ENCODE measurements at regions not wholly inside any gene's neighbourhood (a gene's known extent, or its start where the extent isn't known, plus 50 kb on each side); places are given as distances from the start of the nearest gene placed in this dataset.

GRCh38 chr12:89977405-89978085, 268.9 kb upstream of the ATP2B1 start:
- DNase-seq, result no peak

GRCh38 chr12:89976866-89977265, 268.2 kb upstream of the ATP2B1 start:
- DNase-seq, result no peak

DNA sequence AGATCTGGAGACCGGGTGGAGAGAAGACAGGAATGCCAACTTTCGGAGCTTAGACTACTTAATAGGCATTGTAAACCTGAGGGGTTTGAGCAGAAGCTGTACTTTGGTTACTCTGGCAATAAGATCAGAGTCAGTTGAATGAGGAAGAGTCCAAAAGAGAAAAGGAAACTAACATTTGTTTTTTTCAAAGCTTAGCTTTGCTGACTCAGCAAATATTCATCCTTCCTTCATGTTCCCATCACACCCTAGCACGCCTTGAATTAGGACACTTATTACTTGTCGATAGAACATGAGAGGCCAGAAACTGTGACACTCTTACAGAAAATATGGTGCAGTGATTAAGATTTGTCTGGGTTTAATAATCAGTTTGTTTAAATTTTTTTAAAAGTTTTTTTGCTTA, 266.9 kb upstream of the ATP2B1 start:
- DNase-seq, result peak in 1 of 3 donors; percentile 46

GRCh38 chr12:89971880-89972279, 263.2 kb upstream of the ATP2B1 start:
- peak in 1 of 3 donors; percentile 27 for DNase-seq

DNA sequence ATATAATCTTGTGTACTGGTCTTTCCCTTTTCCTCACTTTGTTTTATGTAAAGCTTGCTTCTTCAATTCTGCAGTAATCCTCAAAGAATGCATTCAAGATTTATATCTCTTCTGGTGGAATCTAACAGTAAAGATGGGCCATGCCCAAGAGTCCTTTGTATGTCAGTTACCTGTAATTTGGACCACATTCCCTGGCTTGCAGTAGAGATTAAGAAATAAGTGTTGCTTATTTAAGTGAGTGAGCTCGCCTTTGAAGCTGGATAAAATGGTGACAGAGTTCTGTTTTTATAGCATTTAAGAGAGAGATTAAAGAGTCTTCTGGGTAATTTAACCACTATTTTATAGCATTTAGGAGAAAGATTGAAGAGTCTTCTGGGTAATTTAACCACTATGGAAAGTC, 262.1 kb upstream of the ATP2B1 start:
- no peak for DNase-seq

GRCh38 chr12:89969093-89969492, 260.5 kb upstream of the ATP2B1 start:
- DNase-seq, result no peak

DNA sequence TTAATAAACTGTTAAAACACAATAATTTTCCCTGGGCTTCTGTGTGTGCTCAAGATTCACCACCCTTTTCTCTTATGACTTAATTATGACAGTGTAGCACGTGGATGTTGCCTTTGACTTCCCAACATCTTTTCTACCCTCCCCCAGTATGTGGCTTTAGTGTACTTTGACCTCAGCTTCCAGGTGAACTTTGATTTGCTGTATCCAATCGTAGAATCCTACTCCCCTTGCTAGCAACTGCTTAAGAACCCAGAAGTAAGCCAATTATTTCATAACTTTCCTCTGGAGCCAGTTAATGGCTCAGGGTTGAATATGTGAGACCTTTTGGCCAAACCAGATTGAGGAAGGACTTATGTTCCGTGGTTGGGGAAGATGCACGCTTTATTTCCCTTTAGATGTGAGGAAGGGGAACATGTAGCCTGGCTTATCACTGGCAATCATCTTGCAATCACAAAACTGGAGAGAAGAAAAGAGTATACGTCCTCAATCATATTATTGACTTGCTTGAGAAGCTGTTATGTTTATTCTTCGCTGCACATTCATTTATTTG, 259.6 kb upstream of the ATP2B1 start:
- peak; percentile 29 to 50 (median 50) for DNase-seq

GRCh38 chr12:89966495-89967240, 258.0 kb upstream of the ATP2B1 start:
- DNase-seq, result no peak

DNA sequence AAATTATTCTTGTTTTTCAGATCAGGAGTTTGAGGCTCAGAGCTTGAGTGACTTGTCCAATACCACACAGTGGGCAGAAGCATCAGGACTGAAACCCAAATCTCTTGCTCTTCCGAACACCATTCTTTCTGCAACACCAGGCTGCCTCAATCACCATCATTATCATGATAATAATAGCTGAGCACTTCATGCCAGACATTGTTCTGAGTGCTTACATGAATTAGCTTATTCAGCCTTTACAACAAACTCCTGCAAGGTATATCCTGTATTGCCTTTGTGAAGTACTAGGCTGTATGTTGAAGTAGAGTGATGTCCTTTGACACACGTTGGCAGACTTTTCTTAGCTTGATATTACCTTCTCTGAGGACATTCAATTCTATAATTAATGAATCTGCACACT, 257.4 kb upstream of the ATP2B1 start:
- no peak for DNase-seq

GRCh38 chr12:89962648-89963047, 254.0 kb upstream of the ATP2B1 start:
- DNase-seq, result peak; percentile 27 to 58 (median 54)

GRCh38 chr12:89960607-89961394, 252.2 kb upstream of the ATP2B1 start:
- DNase-seq, result peak; percentile 74 to 77 (median 75)

DNA sequence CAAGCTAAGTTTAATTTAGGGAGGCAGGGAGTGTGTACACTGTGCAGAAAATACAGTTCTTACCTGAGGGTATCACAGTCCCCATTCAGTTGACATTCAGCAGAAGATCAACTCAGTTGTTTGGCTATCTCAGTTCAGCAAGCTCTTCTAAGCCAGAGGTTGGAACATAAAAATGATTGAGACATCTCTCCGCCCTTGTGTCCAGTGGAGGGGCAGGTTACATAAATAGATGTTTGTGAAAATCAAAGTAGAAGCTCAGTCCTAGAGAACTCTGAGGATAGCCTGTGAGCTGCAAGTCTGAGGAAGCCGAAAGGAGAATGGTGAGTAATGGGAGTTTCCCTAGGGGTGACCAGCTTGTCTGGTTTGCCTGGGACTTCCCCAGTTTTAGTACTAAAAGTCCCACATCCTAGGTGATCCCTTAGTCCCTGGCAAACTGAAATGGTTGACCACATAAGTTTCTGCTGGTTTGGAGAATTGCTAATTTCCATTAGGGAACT, 251.4 kb upstream of the ATP2B1 start:
- peak; percentile 92 to 99 (median 96) for DNase-seq

- no peak for DNase-seq
These were observed 250.5 kb upstream of the ATP2B1 start for GRCh38 chr12:89959179-89959578.

DNA sequence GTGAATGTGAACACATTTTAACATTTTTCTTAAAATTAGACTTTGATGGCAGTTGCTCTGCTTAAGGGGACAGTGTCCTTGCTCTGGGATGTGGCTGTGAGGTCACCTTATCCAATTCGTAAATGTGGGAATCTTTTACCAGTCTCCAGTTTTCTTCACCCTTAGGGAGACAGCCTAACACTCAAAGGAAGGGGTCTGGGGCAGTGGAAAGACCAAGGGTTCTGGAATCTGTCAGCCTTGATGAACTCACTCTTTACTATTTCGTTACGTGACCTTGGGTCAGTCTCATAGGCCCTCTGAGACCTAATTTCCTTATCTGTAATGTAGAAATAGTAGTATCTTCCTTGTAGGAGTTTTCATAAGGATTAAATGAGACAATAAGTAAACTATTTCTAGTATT, 245.6 kb upstream of the ATP2B1 start:
- DNase-seq, result no peak

DNA sequence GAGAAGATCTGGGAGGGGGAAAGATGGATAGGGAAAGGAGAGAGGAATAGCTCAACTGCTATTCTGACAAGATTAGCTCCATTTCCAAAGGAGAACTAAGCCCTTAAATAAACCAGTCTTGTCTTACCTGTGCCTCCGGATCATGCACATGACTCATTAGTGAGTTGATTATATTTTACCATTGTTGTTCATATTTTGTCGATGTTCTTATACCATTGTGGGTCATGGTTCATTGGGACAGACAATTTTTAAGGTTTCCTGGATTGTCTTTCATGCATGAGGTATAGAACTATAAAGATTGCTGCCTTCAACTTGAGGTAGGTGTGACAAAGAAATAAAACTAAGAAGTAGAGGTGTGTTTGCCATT, 243.0 kb upstream of the ATP2B1 start:
- no peak for DNase-seq

- peak; percentile 37 to 56 (median 53) for DNase-seq
These were observed 242.5 kb upstream of the ATP2B1 start for GRCh38 chr12:89951050-89951693.

- DNase-seq, result no peak
These were observed 241.8 kb upstream of the ATP2B1 start for GRCh38 chr12:89950421-89950820.

DNA sequence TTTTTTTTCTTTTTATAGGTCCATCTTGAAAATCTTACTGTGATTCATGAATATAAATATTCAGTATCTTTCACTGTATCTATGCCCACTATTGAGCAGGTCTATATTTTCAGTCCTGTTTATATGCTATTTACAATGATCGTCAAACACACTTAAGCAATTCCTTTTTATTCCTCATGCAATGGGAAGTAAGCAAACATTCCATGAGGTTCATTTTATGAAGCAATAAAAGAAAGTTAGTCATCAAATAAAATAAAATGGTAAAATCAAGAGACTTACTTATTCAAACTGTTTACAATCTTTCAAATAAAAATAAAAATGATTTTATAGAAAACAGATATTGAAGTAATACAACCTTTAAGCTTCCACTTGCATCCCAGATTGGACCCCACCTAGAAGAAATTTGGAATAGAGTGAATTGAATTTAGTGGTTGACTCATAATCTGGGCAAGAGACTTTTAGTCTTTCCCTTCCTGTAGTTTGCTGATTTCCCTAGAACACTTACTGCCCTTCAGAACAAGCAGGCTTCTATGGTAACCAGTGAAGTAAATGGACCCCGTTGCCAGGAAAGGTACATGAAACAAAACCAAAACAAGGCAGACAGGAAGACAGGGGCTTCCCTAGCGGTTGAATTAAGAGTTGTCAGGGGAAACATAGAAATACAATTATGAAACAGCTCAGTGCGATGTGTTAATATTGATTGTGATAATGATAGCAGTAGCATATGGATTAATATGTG, 241.0 kb upstream of the ATP2B1 start:
- peak; percentile 58 to 71 (median 60) for DNase-seq

DNA sequence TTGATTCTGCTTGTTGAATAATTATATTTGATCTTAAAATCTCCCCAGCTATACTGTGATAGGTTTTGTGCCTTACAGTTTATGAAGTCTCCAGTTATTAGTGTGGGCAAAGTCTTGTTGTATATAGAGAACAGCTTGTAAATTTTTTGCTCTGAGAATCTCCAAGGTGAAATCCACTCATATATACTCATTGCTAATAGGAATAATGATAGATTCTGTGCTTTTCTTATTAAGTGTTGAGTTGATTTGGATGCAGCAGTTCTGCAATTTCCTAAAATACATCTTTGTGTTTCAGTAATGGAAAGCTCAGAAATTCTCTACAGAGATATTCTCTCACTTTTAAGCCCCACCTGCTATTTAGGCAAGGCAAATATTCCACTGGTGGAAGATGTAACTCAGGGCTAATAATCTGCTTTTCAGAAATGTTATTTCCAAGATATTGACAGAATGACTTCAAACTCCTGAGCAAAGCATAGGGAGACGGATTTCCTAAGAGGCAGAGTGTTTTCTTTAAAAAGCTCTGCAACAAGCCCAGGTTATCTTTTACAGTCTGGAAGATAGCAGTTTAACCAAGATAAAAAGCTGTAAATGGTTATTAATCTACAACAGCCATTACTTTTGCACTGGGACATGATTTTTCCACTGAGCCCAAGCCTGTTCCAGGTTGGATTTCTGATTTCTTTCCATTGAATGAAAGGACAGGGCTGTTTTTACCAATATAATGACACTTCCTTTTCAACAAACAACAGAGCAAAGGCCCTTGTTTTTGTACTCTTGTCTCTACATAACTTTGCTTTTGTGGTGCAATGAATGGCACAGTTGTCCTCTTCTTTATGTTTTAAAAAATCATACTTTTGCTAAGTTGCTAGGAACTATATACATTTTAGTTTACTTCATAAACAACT, 239.9 kb upstream of the ATP2B1 start:
- peak in 1 of 3 donors; percentile 36 for DNase-seq

DNA sequence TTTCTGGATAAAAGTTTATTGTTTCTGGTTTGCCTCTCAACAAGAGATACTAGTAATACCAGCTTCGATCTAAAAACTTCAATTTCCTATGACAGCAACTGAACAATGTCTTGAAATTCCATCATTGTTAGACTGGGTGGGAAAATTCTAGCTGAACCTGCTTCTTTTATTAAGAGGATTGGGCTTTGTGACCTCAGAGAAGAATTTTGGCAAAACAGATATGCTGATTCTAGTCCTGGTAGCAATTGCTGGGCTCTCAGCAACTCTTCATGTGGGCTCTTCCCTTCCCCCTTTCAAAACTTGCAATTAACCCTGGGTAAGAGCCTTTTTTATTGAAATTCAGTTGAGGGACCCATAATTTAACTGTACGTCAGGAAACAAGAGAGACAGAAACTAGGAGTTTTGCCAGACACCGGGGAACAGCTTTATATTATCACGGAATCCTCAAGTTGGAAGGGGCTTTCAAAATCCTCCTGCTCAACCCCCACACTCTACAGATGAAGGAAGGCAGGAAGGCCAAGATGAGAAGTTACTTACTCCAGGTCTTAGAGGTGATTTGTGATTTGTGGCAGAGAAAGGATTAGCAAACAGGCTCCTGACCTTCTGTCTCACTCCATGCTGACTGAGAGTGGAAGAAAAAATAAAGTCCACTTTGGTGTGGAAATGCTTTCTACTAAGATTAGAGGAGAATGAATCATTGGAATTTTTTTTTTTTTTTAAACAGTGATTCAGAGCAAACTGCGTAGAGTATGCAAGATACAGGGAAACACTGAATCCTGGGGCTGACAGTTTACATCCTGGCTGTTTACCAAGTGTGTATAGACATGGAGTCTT, 239.0 kb upstream of the ATP2B1 start:
- peak; percentile 76 to 97 (median 95) for DNase-seq

Data from suppressor macrophage treated with lipopolysaccharide for 1 hour (primary cell).